GM12878 (cell line): ENCODE measurements at regions not wholly inside any gene's neighbourhood (a gene's known extent, or its start where the extent isn't known, plus 50 kb on each side); places are given as distances from the start of the nearest gene placed in this dataset.

ENCODE experiments used
- ATAC-seq: fragments of 200-7000 bp; cut with Tn5 transposase; 3 replicates; pipeline ENCODE4 v1.9.1; 2020; ENCODE audit warnings: mild to moderate bottlenecking, moderate library complexity
- BruUV-seq: library from RNA; stranded (reverse); fragments of 400-500 nt; replicated peaks from 2 replicates; lab custom pipeline; 2021; lab: Mats Ljungman, UMichigan
- CTCF ChIA-PET: fragments of 300-600 bp; sonication (Branson Sonifier 250); formaldehyde crosslinking; extraction: SDS; loops from one replicate; lab custom pipeline; 2021; ENCODE audit warnings: inconsistent platforms; lab: Yijun Ruan, JAX
- POLR2A ChIA-PET: fragments of 350-600 bp; formaldehyde crosslinking; extraction: SDS; loops from one replicate; lab custom pipeline; 2021; ENCODE audit warnings: inconsistent platforms; lab: Charles Lee
- RAD21 ChIA-PET: fragments of 300-600 bp; sonication (Branson Sonifier 250); formaldehyde crosslinking; loops from one replicate; lab custom pipeline; 2023; ENCODE audit warnings: antibody characterized with exemption; ENCODE audit not compliant: unreplicated experiment; lab: Charles Lee
- SMC1A ChIA-PET: fragments of 300-600 bp; sonication (Branson Sonifier 250); formaldehyde crosslinking; loops from one replicate; lab custom pipeline; 2023; ENCODE audit not compliant: unreplicated experiment, uncharacterized antibody; lab: Charles Lee
- DNase-seq: peaks from one replicate; pipeline ENCODE4 v3.0.0-alpha.2; 2011; ENCODE audit warnings: low read depth, low spot score
- FAIRE-seq: peaks from 3 replicates; lab custom pipeline; 2011; peaks lifted over from hg19 to GRCh38; lab: Jason Lieb, UNC
- H2AFZ ChIP-seq: 2 replicates; pipeline ENCODE4 v1.6.0; 2011; ENCODE audit warnings: low read depth, low read length, control low read depth; ENCODE audit not compliant: control insufficient read depth
- H3K27ac ChIP-seq: 2 replicates; pipeline ENCODE4 v1.5.1; 2011; ENCODE audit warnings: control low read depth; ENCODE audit not compliant: control insufficient read depth, insufficient read depth
- H3K27me3 ChIP-seq, 2 experiments: replicated peaks in 1 of 2; 2 replicates each; pipeline versions ENCODE4 v1.6.0 to v1.6.1; 2011; ENCODE audit warnings: low read length in 1 of 2; ENCODE audit not compliant: control insufficient read depth in 2 of 2, insufficient read depth in 2 of 2
- H3K36me3 ChIP-seq, 2 experiments: 2 replicates each; pipeline ENCODE4 v1.5.1; 2011; ENCODE audit warnings: low read length in 1 of 2; ENCODE audit not compliant: control insufficient read depth in 2 of 2, insufficient read depth in 2 of 2
- H3K4me1 ChIP-seq: 2 replicates; pipeline ENCODE4 v1.6.1; 2011; ENCODE audit warnings: mild to moderate bottlenecking, low read length, moderate library complexity, mixed read lengths; ENCODE audit not compliant: control insufficient read depth, insufficient read depth
- H3K4me2 ChIP-seq: 2 replicates; pipeline ENCODE4 v1.6.0; 2011; ENCODE audit warnings: control low read depth; ENCODE audit not compliant: control insufficient read depth, insufficient read depth
- H3K4me3 ChIP-seq: fragments of 200-600 bp; sonication (generic); 2 replicates; pipeline ENCODE4 v1.5.1; 2016
- H3K79me2 ChIP-seq: 2 replicates; pipeline ENCODE4 v1.6.0; 2011; ENCODE audit warnings: low read length; ENCODE audit not compliant: control insufficient read depth, insufficient read depth
- H3K9ac ChIP-seq: 2 replicates; pipeline ENCODE4 v1.8.0; 2011; ENCODE audit warnings: low read length, control low read depth, mixed read lengths; ENCODE audit not compliant: control insufficient read depth, insufficient read depth
- H3K9me3 ChIP-seq: replicated peaks from 3 replicates; pipeline ENCODE4 v1.5.1; 2011; ENCODE audit warnings: mild to moderate bottlenecking, low read length; ENCODE audit not compliant: control insufficient read depth, insufficient read depth
- H4K20me1 ChIP-seq: 2 replicates; pipeline ENCODE4 v1.6.0; 2011; ENCODE audit not compliant: control insufficient read depth, insufficient read depth
- HCFC1 ChIP-seq: fragments of 150-350 bp; IDR thresholded peaks from 2 replicates; pipeline ENCODE4 v1.6.1; 2014; ENCODE audit warnings: low read length
- MEF2B ChIP-seq: fragments of 450-650 bp; IDR thresholded peaks from 2 replicates; pipeline ENCODE4 v1.6.1; 2018; ENCODE audit warnings: mild to moderate bottlenecking, moderate library complexity; ENCODE audit not compliant: partially characterized antibody, poor library complexity, severe bottlenecking
- SIN3A ChIP-seq: IDR thresholded peaks from 2 replicates; pipeline ENCODE4 v1.6.1; 2012; ENCODE audit warnings: low read depth, low read length, improper control_type of control experiment
- SMAD1 ChIP-seq: fragments of 450-650 bp; IDR thresholded peaks from 2 replicates; pipeline ENCODE4 v1.6.1; 2018; ENCODE audit warnings: mild to moderate bottlenecking, low read depth; ENCODE audit not compliant: partially characterized antibody
- ZBTB33 ChIP-seq: fragments of 450-650 bp; IDR thresholded peaks from 2 replicates; pipeline ENCODE4 v1.6.1; 2017; ENCODE audit warnings: mild to moderate bottlenecking
- WGBS: methylation state at CpG from one replicate; pipeline ENCODE4 v1.1.6; 2016; ENCODE audit warnings: low lambda C conversion rate; ENCODE audit not compliant: insufficient replicate concordance, insufficient coverage; ENCODE audit errors: missing lambda C conversion rate; 5-methylcytosine and 5-hydroxymethylcytosine counted together
- in situ Hi-C: fragments of 300-500 bp; cut with MboI; formaldehyde crosslinking; loops from 9 replicates; pipeline ENCODE4 v1.14.3; 2018; ENCODE audit warnings: mixed read lengths
- intact Hi-C: fragments of 100-400 bp; cut with micrococcal nuclease; formaldehyde crosslinking; loops from one replicate; pipeline ENCODE4 v1.14.2; 2022; ENCODE audit not compliant: unreplicated experiment

GRCh38 chr2:37870829-37871228, 54.3 kb upstream of the RMDN2 start:
- H3K4me3 ChIP-seq, result no peak overlapping the region
- BruUV-seq, result no TSS peak
- FAIRE-seq (no peak), DNase-seq (no peak), ATAC-seq (no peak)
- ChIA-PET SMC1A (interaction anchor here (0.7 to 9.2 kb wide), 7 partner anchors 19 to 477 kb away, joined by 3 to 244 read pairs (median 3); no protein-coding TSS in a partner anchor), RAD21 (interaction anchor here (2.5 to 13.0 kb wide), 5 partner anchors 9 to 474 kb away, joined by 5 to 215 read pairs (median 26); no protein-coding TSS in a partner anchor), POLR2A (interaction anchor here (0.6 to 2.3 kb wide), 3 partner anchors 10 to 407 kb away, joined by 3 to 7 read pairs (median 3); no protein-coding TSS in a partner anchor), CTCF (interaction anchor here (8.1 to 13.6 kb wide), 4 partner anchors 17 to 471 kb away, joined by 176 to 336 read pairs (median 290); no protein-coding TSS in a partner anchor)
- H3K4me1 ChIP-seq, result peaks cover 16% of the 10 kb centered on the region
- no peaks in the 10 kb centered on the region for H3K27me3 ChIP-seq
- no peak overlapping the region for H3K9ac ChIP-seq
- no peak for TF ChIP-seq HCFC1
- no peak for TF ChIP-seq ZBTB33
- TF ChIP-seq MEF2B, result no peak
- no peak for TF ChIP-seq SIN3A
- no peak for TF ChIP-seq SMAD1
- H3K27ac ChIP-seq, result no peak overlapping the region
- no peak overlapping the region for H3K4me2 ChIP-seq
- H3K9me3 ChIP-seq, result no peaks in the 10 kb centered on the region
- H3K79me2 ChIP-seq, result no peaks in the 10 kb centered on the region
- WGBS, result 93% methylated on average over 4 of the region's 4 CpGs
- intact Hi-C loops, result no loop called here
- H2AFZ ChIP-seq, result no peak overlapping the region
- no peaks in the 10 kb centered on the region; a peak in 1 of 4 replicates for H3K36me3 ChIP-seq
- H4K20me1 ChIP-seq, result no peaks in the 10 kb centered on the region
- in situ Hi-C loops, result loop anchor here (5.0 kb wide), 1 partner anchor 474 kb away; no protein-coding TSS in a partner anchor
